Dermis blood vessel endothelial cell (primary cell): ENCODE measurements at regions not wholly inside any gene's neighbourhood (a gene's known extent, or its start where the extent isn't known, plus 50 kb on each side); places are given as distances from the start of the nearest gene placed in this dataset.
A peak's percentile ranks its signal among the peaks of the same experiment; 100 is the strongest.

Source experiments
- DNase-seq: peaks from one replicate; pipeline ENCODE4 v3.0.0; 2010

- DNase-seq = no peak
Measured at GRCh38 chr3:40997711-40998519, 201.4 kb upstream of the CTNNB1 start.

GRCh38 chr3:40999682-41000081 lies 199.6 kb upstream of the CTNNB1 start:
- no peak for DNase-seq

- DNase-seq = no peak
Measured at GRCh38 chr3:41000471-41000870, 198.8 kb upstream of the CTNNB1 start.

- DNase-seq = no peak
Measured at GRCh38 chr3:41001556-41001955, 197.7 kb upstream of the CTNNB1 start.

GRCh38 chr3:41002104-41002503 lies 197.2 kb upstream of the CTNNB1 start:
- DNase-seq = no peak

GRCh38 chr3:41007399-41007798 lies 191.9 kb upstream of the CTNNB1 start:
- no peak for DNase-seq

- DNase-seq = no peak
Measured at GRCh38 chr3:41011854-41012253, 187.5 kb upstream of the CTNNB1 start.

GRCh38 chr3:41018855-41019254 lies 180.4 kb upstream of the CTNNB1 start:
- DNase-seq = no peak

GRCh38 chr3:41024031-41024836 lies 175.1 kb upstream of the CTNNB1 start:
- no peak for DNase-seq

- DNase-seq = peak; percentile 59
Measured at GRCh38 chr3:41026394-41027177, 172.7 kb upstream of the CTNNB1 start.

- no peak for DNase-seq
Measured at GRCh38 chr3:41029356-41029755, 169.9 kb upstream of the CTNNB1 start.

GRCh38 chr3:41030220-41030619 lies 169.1 kb upstream of the CTNNB1 start:
- no peak for DNase-seq

GRCh38 chr3:41031401-41031800 lies 167.9 kb upstream of the CTNNB1 start:
- DNase-seq = no peak

GRCh38 chr3:41033956-41034519 lies 165.3 kb upstream of the CTNNB1 start:
- no peak for DNase-seq

GRCh38 chr3:41035456-41036022 lies 163.8 kb upstream of the CTNNB1 start:
- DNase-seq = no peak

- DNase-seq = no peak
Measured at GRCh38 chr3:41037651-41038334, 161.5 kb upstream of the CTNNB1 start.

- no peak for DNase-seq
Measured at GRCh38 chr3:41040256-41040655, 159.0 kb upstream of the CTNNB1 start.

- DNase-seq = peak; percentile 15
Measured at GRCh38 chr3:41041462-41041861, 157.8 kb upstream of the CTNNB1 start.

- DNase-seq = no peak
Measured at GRCh38 chr3:41041899-41042298, 157.4 kb upstream of the CTNNB1 start.

GRCh38 chr3:41044523-41044922 lies 154.8 kb upstream of the CTNNB1 start:
- DNase-seq = no peak

GRCh38 chr3:41045491-41045890 lies 153.8 kb upstream of the CTNNB1 start:
- no peak for DNase-seq

GRCh38 chr3:41050144-41050543 lies 149.2 kb upstream of the CTNNB1 start:
- DNase-seq = no peak
